SH-SY5Y (cell line): ENCODE measurements at regions not wholly inside any gene's neighbourhood (a gene's known extent, or its start where the extent isn't known, plus 50 kb on each side); places are given as distances from the start of the nearest gene placed in this dataset.

Source experiments
- GATA2 ChIP-seq: IDR thresholded peaks from 2 replicates; pipeline ENCODE4 v1.6.1; 2011; ENCODE audit warnings: mild to moderate bottlenecking, low read depth, low read length
- GATA3 ChIP-seq: IDR thresholded peaks from 2 replicates; pipeline ENCODE4 v1.6.1; 2011; ENCODE audit warnings: low read depth, mild to moderate bottlenecking, low read length, moderate library complexity

- TF ChIP-seq GATA3 = no peak
- TF ChIP-seq GATA2 = no peak
Measured at GRCh38 chr5:164439799-164440198, 934.4 kb downstream of the MAT2B start.
